CD4-positive, alpha-beta T cell treated with Interleukin-12 subunit alpha and Interleukin-12 subunit beta, for 1 hour (primary cell): ENCODE measurements at regions not wholly inside any gene's neighbourhood (a gene's known extent, or its start where the extent isn't known, plus 50 kb on each side); places are given as distances from the start of the nearest gene placed in this dataset.

Experiments
- DNase-seq: peaks from one replicate; pipeline ENCODE4 v3.0.0-alpha.2; 2020

DNA sequence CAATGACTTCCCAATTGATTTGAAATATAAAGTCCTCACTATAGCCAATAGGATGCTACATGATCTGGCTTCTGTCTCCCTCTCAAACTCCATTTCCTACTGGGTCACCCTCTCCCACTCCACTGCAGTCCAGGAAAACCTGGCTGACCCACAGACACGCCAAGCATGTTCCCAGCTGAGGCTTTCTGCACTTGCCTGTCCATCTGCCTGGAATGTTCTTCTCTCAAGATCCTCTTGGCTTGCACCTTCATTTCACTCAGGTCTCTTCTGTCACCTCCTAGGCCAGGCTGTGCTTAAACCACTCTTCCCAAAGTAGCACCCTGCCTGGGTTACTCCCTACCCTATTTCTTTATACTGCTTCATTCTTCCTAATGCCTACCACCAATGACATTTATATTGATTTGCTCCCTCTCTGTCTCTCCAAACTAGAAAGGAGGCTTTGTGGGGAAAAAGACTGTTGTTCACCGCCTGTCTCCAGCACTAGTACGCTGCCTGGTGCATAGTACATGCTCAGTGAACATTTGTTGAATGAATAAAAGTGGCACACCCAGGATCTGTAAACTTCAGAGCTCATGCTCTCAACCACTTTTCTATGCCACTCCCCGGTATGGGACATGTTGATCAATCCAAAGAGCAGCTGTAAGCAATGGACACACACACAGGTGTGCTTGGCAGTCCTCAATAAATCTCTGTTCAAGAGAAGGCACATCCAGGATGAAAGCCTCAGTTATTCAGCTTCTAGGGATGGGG lies 261.3 kb downstream of the FOXO1 start:
- DNase-seq = no peak

DNA sequence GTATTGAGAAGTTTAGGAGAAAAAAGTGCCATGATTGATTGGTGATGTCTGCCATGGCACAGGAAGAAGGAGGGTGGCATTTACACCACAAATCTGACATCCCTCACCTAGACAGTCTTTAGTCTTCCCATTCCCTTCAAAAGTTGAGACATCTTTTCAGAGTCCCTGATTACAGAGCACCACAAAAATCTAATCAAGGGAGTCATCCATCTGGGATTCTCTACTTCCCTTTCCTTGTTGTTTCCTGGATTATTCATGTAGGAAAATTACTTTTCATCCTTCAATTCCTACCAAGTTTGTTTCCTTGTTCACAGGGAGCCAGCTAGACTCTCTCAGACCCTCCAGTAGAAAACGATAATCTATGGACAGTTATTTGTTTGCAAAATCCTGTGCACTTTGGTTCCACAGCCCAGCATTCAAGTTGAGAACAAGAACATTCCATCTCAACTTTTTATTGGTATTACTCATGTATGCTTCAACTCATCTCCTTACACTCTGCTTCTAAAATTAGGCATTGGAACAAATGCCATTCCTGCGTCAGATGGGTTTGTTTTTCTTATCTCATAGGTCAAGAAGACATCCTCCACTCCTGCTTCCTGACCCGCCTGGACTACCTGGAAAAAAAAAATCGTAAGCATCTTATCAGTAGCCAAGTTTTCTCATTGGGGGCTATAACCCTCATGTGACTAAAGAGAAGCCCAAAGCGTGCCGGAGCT lies 259.9 kb downstream of the FOXO1 start:
- no peak for DNase-seq

DNA sequence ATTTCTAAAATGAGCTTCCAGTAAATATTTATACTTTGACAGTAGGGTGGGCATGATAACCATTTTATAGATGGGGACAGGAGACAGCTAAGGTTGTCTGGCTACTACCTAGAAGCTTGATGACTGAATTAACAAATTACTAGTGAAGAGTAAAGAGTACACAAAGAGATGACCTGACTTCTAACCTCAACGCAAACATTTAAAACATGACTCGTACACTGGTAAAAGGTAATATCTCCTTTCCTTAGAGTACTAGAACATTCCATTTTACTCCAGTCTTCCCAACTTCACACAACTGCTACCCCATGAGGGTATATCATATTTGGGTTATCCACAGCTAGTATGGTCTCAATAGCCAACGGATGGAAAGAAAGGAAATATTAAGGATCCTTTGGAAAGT lies 258.9 kb downstream of the FOXO1 start:
- DNase-seq = no peak

DNA sequence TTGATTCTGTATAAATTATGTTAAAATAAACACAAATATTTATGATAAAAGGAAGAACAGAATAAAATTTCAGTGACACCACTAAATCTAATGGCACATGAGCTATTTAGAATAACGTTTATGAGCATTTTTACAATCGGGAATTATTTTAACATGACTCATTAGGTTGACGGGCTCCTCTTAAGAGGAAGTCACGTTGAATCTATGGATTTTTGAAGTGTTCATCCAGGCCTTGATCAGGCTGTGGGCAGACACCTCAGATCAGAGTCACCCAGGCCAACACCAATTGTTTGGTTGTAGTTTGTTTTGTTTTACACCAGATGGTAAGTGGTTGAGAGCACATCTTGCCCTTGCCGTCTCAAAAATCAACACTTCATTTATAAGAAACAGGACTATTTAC lies 257.8 kb downstream of the FOXO1 start:
- no peak for DNase-seq

DNA sequence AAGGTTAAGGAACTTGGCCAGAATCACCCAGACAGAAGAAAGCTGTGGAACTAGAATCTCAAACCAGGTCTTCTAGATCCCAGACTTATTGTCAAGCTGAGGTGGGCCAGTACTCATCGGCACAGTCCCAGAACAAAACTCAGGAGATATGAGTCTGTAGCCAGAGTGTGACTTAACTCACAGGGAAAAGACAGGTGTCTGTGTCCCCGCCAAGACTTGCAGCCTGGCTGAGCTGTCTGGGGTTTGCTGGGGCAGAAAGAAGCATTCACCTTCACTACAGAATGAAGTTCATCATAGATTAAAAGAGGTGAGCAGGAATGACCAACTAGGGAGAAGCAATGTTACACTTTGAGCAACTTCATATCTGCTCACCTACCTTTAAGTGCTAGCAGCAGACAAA lies 257.2 kb downstream of the FOXO1 start:
- DNase-seq = no peak

DNA sequence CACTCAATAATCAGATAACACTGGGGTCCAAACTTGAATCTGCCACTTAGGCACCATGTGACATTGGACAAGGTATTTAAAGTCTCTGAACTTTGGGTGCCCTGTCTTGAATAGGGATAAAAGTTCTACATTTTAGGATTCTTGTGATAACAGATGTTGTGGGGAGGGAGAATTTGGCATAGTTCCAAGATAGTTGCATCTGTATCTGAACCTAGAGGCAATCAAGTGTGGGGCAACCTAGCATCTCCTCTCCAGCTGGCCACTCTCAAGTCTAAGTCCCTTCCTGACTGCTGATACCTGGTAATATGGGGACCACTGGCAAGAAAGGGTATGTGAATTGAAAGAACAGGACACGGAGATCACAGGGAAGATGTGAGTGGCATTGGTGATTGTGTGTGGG lies 256.1 kb downstream of the FOXO1 start:
- no peak for DNase-seq

DNA sequence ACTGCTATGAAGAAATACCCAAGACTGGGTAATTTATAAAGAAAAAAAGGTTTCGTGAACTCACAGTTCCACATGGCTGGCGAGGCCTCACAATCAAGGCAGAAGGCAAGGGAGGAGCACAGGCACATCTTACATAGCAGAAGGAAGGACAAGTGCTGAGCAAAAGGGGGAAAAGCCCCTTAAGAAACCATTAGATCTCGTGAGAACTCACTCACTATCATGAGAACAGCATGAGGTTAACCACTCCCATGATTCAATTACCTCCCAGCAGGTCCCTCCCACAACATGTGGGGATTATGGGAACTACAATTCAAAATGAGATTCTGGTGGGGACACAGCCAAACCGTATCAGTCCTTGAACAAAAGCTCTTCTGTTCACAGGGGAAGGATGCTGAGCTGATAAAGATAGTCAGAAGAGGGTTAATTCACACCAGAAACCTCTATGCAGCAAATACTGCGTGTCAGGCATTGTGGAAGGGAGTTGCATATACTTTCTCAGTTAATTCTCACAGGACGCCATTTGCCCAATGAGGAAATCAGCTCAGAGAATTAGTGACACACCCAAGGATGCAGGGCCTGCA lies 246.2 kb downstream of the FOXO1 start:
- DNase-seq = no peak

DNA sequence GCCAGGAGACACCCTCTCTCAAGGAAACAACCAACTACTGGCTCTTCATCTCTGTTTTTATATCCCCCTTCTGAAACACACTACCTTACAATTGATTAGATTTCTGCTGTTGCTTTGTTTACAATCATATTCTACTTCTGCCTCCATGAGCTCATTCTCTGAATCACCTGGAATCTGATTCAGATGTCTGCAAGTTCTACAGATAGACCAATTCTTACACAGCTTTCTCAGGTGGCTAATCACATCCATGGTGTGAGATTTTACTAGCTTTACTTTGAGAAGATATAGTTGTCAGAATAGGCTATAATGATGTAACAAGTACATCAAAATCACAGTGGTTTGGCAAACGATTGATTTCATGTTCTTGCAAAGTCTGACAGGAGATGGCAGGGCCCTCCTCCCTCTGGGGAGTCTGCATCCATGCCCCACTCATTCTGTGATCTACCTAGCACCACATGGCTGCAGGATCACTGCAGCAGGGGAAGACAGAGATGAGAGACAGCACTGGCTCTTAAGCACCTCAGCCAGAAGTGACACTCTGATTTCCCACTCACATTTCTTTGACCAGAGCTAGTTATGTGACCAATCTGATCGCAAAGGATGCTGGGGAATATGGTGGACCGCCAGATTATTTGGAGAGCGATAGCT lies 243.7 kb downstream of the FOXO1 start:
- no peak for DNase-seq

DNA sequence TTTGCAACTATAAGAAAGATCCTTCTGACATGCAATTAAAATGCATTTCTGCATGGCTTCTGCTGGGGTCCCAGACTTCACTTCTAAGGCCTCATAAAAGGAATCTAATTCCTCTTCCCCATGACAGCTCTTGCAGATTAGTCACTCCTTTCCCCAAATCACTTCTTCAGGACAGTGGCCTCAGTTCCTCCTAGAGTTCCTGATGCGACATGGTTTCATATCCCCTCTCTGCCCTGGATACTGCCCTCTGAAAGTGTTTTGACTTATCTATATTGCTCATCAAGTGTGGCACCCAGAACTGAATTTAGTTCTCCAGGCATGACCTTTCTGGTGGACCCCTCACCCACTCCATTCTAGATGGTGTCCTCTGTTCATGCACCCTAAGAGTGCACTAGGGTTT lies 238.1 kb downstream of the FOXO1 start:
- no peak for DNase-seq

DNA sequence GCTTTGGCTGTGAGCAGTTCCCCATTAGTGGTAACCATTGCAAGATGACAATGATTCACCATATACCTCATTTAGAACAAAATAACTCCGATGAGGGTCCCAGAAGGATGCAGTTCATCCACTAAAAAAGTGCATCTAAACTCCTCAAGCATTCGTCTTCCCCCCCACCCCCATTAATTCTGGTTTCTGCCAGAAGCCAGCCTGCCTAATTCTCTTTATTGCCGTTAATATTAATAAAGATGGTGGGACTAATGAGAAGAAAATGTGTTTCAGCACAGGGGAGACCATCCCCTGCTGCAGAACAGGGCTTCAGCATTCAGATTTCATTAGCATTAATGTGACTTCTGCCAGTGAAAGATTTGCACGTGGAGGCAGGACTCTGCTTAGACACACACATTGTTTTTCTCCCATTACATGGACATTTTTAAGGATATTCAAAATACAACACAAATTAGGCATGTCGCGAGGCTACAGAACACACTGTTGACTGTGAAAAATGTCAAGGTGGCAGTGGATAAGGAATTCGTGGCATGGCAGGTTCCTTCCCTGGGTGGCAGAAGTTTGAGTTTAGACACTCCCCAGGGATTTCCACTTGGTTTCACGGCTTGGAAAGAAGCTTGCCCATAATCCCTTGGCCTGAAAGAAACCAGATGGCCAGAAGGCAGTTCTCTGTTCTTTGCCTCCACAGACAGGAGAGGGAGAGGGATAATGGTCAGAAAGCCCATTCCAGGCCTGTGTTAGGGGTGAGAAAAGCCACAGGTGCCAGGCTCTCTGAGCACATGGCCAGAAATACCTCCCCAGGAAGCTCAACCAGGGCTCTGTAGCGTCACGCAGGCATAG lies 236.5 kb downstream of the FOXO1 start:
- DNase-seq = no peak

DNA sequence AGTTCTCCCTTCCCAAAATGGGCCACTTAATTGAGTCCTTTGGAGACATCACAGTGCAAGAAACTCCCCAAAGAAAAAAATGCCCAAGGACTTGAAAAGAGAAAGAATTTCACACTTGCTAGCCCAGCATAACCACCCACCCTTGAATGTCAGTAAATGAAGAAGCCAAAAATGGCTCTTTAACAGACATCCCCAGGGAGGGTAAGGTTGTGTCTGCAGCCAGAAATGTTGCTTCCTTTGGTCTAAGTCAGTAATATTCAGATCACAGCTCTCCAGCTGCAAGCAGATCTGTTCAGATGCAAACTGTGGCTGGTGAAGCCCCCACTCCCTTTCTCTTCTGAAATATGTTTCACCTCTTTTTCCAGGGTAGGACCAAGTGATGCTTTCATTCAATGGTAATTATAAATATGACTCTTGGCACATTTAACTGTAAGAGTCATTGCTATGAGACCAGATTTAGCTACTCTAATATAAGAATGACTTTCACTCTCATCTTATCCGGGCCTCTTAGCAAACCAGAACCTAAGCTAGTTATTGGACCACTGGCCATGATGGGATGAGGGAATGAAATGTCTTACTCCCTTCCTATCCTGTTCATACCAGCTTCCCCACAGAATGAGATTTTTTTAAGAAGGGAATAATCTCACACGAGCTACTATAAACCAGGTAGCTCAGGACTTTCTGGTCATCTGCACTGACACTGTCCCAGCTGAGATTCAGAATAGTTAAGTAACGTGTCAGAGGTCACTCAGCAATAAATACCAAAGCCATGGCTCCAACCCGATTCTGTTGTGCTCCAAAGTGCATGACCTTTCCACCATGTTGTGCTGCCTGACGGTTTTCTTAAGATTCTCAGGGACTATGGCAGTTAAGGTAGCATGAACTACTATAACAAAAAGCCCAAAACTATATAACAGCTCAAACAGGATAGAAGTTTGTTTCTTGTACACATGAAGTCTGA lies 234.1 kb downstream of the FOXO1 start:
- DNase-seq = no peak

DNA sequence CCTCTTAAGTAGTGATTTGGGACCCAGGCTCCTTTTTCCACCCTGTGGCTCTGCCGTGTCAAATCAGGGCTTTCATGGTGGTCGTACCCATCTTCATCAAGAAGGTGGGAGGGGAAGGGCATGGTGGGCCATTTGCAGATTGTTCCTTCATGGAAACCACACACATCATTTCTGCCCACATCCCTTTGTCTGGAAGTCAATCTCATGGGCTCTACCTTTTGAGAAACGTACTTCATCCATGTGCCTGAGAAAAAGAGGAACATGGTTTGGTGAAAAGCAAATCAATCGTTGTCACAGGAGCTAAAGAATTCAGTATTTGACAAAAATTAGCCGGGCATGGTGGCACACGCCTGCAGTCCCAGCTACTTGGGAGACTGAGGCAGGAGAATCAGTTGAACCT lies 233.4 kb downstream of the FOXO1 start:
- no peak for DNase-seq

DNA sequence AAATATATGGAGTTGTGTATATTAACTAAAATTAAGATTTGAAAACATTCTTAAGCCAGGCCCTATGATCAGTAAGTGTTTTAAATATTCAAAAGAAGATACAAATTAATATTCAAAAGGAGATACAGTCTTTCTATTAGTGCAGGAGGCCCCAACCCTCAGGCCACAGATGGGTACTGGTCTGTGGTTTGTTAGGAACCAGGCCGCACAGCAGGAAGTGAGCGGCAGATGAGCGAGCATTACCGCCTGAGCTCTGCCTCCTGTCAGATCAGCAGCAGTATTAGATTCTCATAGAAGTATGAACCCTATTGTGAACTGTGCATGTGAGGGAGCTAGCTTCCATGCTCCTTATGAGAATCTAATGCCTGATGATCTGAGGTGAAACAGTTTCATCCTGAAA lies 232.9 kb downstream of the FOXO1 start:
- peak; percentile 61 for DNase-seq

DNA sequence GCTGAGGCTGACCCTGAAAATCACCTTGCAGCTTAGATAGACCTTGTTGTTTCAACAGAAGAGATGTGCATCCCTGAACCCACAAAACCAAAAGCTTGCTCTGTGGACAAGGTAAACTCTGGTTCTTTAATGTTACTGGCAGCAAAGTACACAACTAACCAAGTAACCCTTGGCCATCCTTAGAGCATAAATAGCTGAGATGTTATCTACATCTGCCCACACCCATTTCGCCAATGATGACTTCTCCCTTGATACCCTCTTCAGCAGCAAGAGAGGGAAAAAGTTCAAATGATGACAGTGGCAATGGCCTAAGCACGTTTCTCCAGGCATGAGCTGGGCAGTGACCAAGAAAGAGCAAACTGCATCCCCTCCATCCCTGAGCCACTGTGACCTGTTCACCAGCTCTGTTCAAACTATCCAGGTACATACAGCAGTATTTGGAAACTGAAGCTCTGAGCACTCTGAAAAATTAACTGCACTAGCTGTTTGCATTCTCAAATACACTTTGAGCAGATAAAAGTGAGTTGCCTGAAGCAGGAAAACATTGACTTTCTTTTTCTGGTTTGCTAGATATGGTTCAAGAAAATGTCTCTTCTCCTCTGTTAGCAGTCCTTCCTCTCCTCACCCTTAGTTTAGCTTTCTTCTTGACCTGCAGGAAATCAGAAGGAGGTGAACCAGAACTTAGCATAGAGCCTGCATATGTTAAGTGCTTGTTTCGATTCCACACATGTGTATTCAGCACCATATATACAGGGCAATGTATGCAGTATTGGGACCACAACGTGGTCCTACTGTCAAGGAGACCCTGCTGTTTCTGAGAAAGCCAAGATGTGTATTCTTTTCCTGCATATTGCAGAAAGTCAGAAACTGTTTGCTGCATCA lies 231.7 kb downstream of the FOXO1 start:
- no peak for DNase-seq

DNA sequence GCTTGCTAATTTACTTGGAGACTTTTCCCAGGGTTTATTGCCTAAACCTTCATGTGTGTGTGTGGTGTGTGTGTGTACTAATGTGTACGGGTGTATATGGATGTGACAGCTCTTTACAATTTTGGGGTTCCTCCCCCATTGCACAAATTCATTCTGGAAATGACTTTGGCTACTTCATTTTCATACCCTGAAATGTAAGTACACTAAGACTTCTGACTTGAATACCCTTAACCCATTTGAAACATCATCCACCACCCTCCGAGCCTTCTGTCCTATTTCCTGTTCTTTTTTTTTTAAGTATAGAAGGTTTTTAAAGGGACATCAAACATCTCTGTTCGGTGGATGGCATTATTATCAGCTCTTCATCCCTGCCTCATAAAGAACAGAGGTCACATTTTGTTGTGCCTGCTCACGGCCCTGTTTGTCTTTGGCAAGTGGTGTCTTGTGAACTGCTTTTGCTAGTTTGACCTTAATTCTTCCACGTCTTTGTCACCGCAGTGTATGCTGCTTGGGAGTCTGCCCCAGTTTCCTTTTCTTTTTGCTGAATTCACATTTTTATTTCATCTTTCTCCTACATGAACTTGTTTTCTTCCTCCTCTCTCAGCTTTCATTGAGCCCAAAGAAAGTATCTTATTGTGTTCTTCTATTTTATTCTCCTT lies 228.3 kb downstream of the FOXO1 start:
- DNase-seq = no peak

DNA sequence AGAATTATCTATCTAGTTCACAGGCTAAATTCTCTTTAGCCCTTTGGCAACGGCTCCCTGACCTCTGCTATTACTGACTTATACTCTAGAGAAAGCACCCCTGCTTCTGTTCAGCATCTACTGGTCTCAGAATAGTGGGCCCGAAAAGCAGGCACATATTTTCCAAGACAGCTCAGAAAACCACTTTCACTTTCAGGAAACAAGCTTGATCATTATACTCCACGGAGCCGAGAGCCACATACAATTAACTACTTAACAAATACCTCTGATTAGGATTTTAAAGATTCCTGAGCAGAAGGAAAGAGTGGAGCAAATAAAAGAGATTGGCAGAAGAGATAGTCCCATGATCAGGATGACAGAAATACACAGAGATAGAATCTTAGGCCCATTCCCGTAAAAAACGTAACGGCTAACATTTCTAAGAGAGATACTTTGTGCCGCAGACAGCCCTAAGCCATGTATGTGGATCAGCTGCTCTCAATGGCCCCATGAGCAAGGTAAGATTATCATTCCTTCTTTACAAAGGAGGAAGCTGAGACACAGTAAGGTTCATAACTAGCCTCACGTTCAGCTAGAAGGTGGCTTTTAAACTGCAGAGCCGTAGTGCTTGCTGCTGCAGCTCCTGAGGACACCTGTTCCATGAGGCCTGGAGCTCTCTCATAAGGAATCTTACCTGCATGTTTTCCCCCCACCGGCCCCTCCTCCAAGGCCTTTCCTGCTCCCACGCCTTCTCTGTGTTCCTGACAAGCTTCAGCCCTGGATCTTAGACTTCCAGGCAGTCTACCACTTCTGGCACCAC lies 227.2 kb downstream of the FOXO1 start:
- no peak for DNase-seq

DNA sequence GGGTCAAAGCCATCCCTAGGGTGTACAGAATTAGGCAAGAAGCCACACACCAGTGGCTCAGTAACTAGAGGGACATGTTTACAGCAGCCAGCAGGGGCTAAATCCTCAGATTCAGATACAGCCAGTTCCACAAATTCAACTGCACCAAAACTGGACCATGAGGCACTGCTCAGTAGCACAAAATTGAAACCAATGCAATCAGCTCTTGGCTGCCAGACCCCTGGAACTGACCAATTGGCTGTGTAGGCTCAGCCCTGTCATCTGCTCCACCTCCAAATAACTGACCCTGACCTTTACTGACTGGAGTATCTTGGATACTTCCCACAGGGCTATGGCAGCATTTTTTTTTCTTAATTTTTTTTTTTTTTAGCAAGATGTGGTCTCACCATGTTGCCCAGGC lies 226.5 kb downstream of the FOXO1 start:
- no peak for DNase-seq

DNA sequence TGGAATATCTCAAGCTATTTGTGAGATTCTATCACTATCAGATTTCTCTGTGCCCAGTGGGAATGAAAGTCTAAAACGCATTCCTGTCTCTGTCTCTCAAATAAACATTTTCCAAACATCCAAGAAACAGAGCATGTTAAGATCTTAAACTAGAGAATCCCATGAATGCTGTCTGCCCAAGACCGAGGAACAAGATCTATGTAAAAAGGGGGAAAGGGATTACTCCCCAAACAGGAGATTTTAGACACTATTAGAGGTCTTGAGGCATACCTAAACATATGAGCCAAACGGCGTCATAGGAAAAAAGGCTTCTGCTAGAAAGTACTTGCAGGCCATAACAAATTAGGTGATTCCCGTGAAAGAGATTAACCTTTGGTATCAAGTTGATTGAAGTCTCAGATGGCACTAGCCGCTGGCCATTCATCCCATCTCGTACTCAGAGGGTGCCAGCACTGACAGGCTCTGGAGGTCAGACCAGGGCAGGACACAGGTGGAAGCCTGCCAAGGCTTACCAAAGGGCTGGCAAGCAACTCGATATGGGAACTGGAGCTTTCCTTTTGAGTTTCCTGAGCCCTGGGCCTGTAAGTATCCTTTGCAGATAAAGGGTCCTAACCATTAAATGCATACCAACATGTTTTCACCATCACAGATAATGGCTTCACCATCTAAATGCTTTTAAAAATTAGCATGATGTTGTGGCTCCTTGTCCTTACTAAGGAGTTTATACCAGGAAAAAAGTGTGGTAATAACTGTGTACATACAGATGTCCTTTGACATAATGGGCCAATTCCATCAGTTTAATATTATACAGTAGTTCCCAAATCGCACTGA lies 225.2 kb downstream of the FOXO1 start:
- DNase-seq = no peak
